Lower lobe of right lung (tissue), 2 donors: ENCODE measurements at regions not wholly inside any gene's neighbourhood (a gene's known extent, or its start where the extent isn't known, plus 50 kb on each side); places are given as distances from the start of the nearest gene placed in this dataset.

ENCODE experiments used
- ATAC-seq, 2 donors: fragments of 200-7000 bp; cut with Tn5 transposase; one replicate each; pipeline ENCODE4 v1.9.1; 2020 to 2022; ENCODE audit warnings: mild to moderate bottlenecking in 2 of 2, moderate library complexity in 2 of 2
- DNase-seq: peaks from one replicate; pipeline ENCODE4 v3.0.0-alpha.2; 2020
- H3K27ac ChIP-seq: fragments of 200-600 bp; one replicate; pipeline ENCODE4 v1.8.0; 2022
- H3K27me3 ChIP-seq: fragments of 200-600 bp; one replicate; pipeline ENCODE4 v1.8.0; 2022; ENCODE audit warnings: low read depth
- H3K36me3 ChIP-seq: fragments of 200-600 bp; one replicate; pipeline ENCODE4 v1.8.0; 2022; ENCODE audit warnings: mild to moderate bottlenecking
- H3K4me1 ChIP-seq: fragments of 200-600 bp; one replicate; pipeline ENCODE4 v1.8.0; 2022
- H3K4me3 ChIP-seq: fragments of 200-600 bp; one replicate; pipeline ENCODE4 v1.8.0; 2022; ENCODE audit warnings: mild to moderate bottlenecking
- H3K9me3 ChIP-seq: fragments of 200-600 bp; one replicate; pipeline ENCODE4 v1.8.0; 2022
- CTCF ChIP-seq: fragments of 200-600 bp; IDR thresholded peaks from one replicate; pipeline ENCODE4 v1.8.0; 2022; ENCODE audit warnings: antibody characterized with exemption, mild to moderate bottlenecking
- intact Hi-C: fragments of 100-400 bp; cut with DNase I; formaldehyde crosslinking; loops from one replicate; pipeline ENCODE4 v1.11.0; 2022
- donor health status: DM: no; HTN: yes; CAD: no; lungs with severe emphysema.

GRCh38 chr1:119314001-119314796 is 54.4 kb upstream of the HAO2 start:
- no peaks in the 10 kb centered on the region for H3K36me3 ChIP-seq
- no peaks in the 10 kb centered on the region for H3K9me3 ChIP-seq
- H3K27ac ChIP-seq: no peak overlapping the region
- intact Hi-C loops: no loop called here
- no peaks in the 10 kb centered on the region for H3K4me1 ChIP-seq
- no peak for ATAC-seq
- no peak overlapping the region for H3K4me3 ChIP-seq
- DNase-seq: no peak
- no peak for TF ChIP-seq CTCF
- H3K27me3 ChIP-seq: no peaks in the 10 kb centered on the region

DNA sequence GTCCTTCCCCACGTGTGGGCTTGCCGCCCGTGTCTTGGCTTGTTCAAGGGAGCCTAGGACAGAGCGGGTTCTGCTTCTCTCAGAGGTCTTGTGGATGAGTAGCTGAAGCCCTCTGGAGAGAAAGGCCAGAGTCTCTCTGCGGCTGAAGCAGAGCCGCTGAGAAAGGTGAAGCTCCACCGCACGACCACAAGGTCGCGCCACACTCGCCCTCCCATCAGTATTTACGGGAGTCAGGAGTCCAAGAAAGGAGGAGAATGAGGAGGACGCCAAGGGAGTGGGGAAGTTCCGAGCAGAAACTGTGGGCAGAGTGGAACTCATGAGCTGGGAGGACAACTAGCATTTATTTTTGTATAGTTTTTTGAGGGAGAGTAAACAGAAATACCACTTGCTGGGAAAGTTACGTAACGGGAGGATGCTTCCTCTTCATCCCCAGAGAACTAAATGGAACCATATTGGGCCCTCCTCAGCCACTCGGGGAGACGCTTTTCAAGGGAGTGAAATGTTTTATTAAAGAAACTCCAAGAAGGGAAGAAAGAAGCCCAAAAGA is 51.6 kb upstream of the HAO2 start:
- Histone ChIP-seq H3K9me3 (no peaks in the 10 kb centered on the region), H3K27ac (no peak overlapping the region), H3K4me3 (no peak overlapping the region), H3K4me1 (no peaks in the 10 kb centered on the region), H3K36me3 (no peaks in the 10 kb centered on the region), H3K27me3 (no peaks in the 10 kb centered on the region)
- intact Hi-C loops: no loop called here
- TF ChIP-seq CTCF: no peak
- ATAC-seq: no peak
- DNase-seq: no peak

DNA sequence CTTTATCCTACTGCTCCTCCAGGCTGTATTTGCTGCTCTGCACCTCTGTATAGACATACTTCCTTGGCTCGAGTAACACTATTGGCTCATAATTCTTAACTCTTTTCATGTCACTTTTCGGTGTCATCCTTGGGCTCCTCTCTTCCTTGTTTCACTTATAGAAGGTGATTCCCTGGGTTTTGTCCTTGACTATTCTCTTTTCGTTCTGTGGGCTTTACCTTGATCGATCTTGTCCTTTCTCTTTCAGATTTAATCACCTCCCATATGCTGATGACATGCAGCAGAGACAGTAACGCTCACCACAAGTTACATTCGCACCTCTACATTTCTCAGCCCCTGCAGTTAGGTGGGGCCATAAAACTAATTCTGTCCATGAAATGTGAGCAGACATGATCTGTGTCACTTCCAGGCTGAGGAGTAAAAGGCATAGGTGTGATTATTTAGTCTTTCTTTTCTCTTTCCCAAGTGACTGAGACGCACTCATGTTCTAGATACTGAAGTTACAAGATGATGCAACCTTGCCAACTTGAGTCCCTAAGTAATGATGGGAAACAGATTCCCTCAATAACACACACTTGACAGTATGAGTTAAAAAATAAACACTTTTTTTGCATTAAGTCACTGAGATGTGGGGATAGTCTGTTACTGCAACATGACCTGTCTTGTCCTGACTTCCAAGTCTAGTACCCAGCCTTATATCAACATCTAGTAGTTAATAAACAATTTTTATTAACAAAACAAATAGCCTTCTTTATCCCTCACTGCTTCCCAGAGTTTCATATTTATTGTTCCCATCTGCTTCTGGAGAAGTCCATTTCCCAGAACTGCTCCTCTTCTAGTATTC is 49.9 kb upstream of the HAO2 start:
- intact Hi-C loops: no loop called here
- H3K27ac ChIP-seq: no peak overlapping the region
- no peaks in the 10 kb centered on the region for H3K9me3 ChIP-seq
- DNase-seq (no peak), ATAC-seq (no peak)
- no peak for TF ChIP-seq CTCF
- no peaks in the 10 kb centered on the region for H3K36me3 ChIP-seq
- no peaks in the 10 kb centered on the region for H3K4me1 ChIP-seq
- H3K4me3 ChIP-seq: no peak overlapping the region
- H3K27me3 ChIP-seq: no peaks in the 10 kb centered on the region
